GM19023 (cell line): ENCODE measurements at regions not wholly inside any gene's neighbourhood (a gene's known extent, or its start where the extent isn't known, plus 50 kb on each side); places are given as distances from the start of the nearest gene placed in this dataset.

Source experiments
- ATAC-seq: cut with Tn5 transposase; IDR thresholded peaks from one replicate; pipeline ENCODE4 v1.9.1; 2021; ENCODE audit warnings: mild to moderate bottlenecking, moderate library complexity; ENCODE audit not compliant: unreplicated experiment

GRCh38 chr10:3526727-3527501 is 258.1 kb downstream of the KLF6 start:
- no peak for ATAC-seq

GRCh38 chr10:3525832-3526449 is 259.1 kb downstream of the KLF6 start:
- no peak for ATAC-seq

GRCh38 chr10:3524086-3524960 is 260.7 kb downstream of the KLF6 start:
- ATAC-seq, result no peak

GRCh38 chr10:3523309-3524050 is 261.5 kb downstream of the KLF6 start:
- no peak for ATAC-seq

- no peak for ATAC-seq
Observed at GRCh38 chr10:3516923-3517255, 268.1 kb downstream of the KLF6 start.

GRCh38 chr10:3516234-3516922 is 268.6 kb downstream of the KLF6 start:
- ATAC-seq, result no peak

- ATAC-seq, result no peak
Observed at GRCh38 chr10:3514691-3515090, 270.3 kb downstream of the KLF6 start.

- no peak for ATAC-seq
Observed at GRCh38 chr10:3512263-3512662, 272.7 kb downstream of the KLF6 start.

- no peak for ATAC-seq
Observed at GRCh38 chr10:3511483-3511882, 273.5 kb downstream of the KLF6 start.

- ATAC-seq, result no peak
Observed at GRCh38 chr10:3510741-3511140, 274.3 kb downstream of the KLF6 start.

- ATAC-seq, result no peak
Observed at GRCh38 chr10:3509355-3509754, 275.7 kb downstream of the KLF6 start.

GRCh38 chr10:3503299-3503698 is 281.7 kb downstream of the KLF6 start:
- ATAC-seq, result no peak

- ATAC-seq, result no peak
Observed at GRCh38 chr10:3502673-3503072, 282.3 kb downstream of the KLF6 start.

GRCh38 chr10:3500408-3500856 is 284.6 kb downstream of the KLF6 start:
- ATAC-seq, result no peak

GRCh38 chr10:3499120-3499519 is 285.9 kb downstream of the KLF6 start:
- ATAC-seq, result no peak

GRCh38 chr10:3497581-3497980 is 287.4 kb downstream of the KLF6 start:
- no peak for ATAC-seq

- no peak for ATAC-seq
Observed at GRCh38 chr10:3496138-3496537, 288.9 kb downstream of the KLF6 start.

GRCh38 chr10:3495281-3495680 is 289.7 kb downstream of the KLF6 start:
- ATAC-seq, result no peak

GRCh38 chr10:3494838-3495230 is 290.2 kb downstream of the KLF6 start:
- no peak for ATAC-seq

- no peak for ATAC-seq
Observed at GRCh38 chr10:3494131-3494837, 290.7 kb downstream of the KLF6 start.
